GM19351 (cell line): ENCODE measurements at regions not wholly inside any gene's neighbourhood (a gene's known extent, or its start where the extent isn't known, plus 50 kb on each side); places are given as distances from the start of the nearest gene placed in this dataset.

Experiments
- ATAC-seq: cut with Tn5 transposase; IDR thresholded peaks from one replicate; pipeline ENCODE4 v1.9.1; 2021; ENCODE audit warnings: mild to moderate bottlenecking, moderate library complexity; ENCODE audit not compliant: unreplicated experiment

DNA sequence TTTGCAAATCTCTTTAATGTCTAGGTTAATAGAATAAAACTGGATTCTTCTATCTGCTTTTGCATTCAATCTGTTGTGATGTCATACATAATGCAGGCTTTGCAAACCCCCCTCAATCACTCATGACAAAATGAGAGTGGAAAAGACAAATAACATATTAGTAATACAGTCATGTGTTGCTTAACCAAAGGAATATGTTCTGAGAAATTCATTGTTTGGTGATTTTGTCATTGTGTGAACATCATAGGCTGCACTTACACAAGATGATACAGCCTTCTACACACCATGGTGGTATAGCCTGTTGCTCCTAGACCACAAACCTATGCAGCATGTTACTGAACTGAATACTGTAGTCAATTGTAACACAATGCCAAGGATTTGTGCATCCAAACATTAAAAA, 87.3 kb upstream of the SEC61G start:
- ATAC-seq, result no peak

- ATAC-seq, result no peak
Observed at GRCh38 chr7:54847921-54848320, 88.9 kb upstream of the SEC61G start.

GRCh38 chr7:54856856-54857255, 97.8 kb upstream of the SEC61G start:
- ATAC-seq, result no peak

DNA sequence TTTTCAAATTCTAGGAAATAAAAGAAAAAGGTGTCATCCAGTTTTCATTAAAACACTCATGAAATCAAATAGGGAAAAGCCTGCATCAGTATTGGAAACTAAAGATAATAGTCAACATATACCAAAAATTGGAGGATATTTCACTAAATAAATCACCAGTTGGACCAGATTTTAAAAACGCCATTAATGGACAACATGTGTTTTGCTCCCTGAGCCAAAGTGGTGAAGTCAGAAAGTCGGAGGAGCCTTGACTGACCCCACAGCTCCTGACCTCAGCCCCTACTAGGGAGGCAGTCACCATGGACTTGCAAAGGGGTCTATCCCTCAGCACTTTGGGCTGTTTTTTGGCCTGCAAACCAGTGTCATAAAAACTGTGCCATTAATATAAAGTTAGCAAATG, 98.3 kb upstream of the SEC61G start:
- ATAC-seq, result no peak

- ATAC-seq, result no peak
Observed at GRCh38 chr7:54858008-54858692, 99.1 kb upstream of the SEC61G start.

- no peak for ATAC-seq
Observed at GRCh38 chr7:54859066-54859465, 100.1 kb upstream of the SEC61G start.

- no peak for ATAC-seq
Observed at GRCh38 chr7:54859545-54859944, 100.5 kb upstream of the SEC61G start.

GRCh38 chr7:54860003-54860775, 101.2 kb upstream of the SEC61G start:
- ATAC-seq, result no peak

GRCh38 chr7:54860843-54861242, 101.8 kb upstream of the SEC61G start:
- ATAC-seq, result no peak

DNA sequence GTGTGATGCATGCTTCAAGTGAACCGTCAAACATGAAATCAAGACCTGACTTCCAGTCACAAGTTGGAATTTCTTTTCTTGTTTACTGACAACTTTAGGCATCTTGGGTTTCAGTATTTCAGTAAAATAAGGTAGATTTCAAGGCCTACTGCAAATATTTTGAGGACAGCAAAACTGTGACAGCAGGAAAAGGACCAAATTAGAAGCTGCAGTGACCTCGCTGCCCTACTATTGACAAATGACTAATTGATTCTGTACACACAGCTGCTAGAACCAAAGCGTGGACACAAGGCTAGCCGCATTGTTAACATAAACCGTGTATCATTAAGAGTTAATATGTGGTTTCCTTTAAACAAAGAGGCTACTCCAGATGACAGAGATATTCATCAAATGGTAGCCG, 105.7 kb upstream of the SEC61G start:
- ATAC-seq, result no peak

GRCh38 chr7:54869523-54869922, 110.5 kb upstream of the SEC61G start:
- no peak for ATAC-seq

DNA sequence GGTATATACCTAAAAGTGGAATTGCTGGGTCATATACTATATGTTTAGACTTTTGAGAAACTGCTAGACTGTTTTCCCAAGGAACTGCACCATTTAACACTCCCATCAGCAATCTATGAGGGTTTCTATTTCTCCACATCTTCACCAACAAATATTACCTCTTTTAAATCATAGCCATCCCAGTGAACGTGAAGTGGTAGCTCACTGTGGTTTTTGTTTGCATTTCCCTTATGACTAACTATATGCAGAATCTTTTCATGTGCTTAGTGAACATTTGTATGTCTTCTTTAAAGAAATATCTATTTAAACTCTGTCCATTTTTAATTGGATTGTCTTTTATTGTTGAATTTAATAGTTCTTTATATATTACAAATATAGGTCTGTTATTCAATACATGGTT, 115.8 kb upstream of the SEC61G start:
- no peak for ATAC-seq

- ATAC-seq, result no peak
Observed at GRCh38 chr7:54877683-54878082, 118.7 kb upstream of the SEC61G start.

DNA sequence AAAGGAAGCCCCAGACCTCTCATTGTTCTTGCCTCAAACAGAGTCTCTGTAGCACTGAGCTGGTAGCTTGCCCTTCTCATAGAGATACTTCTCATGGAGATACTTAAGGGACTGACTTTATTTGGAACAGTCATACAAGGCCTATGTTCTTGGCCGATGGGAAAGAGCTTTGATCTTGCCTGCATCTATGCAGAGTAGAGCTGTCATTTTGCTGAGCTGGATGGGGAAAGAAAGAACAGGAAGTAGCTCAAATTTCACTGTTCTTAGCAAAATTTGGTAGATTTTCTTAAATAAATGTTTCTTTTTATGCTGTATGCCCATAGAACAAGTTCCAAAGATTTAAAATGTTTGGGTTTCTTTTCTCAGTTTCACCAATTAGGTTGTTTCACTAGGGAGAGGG, 119.3 kb upstream of the SEC61G start:
- no peak for ATAC-seq

GRCh38 chr7:54879776-54880175, 120.8 kb upstream of the SEC61G start:
- ATAC-seq, result no peak

- ATAC-seq, result no peak
Observed at GRCh38 chr7:54880326-54880989, 121.4 kb upstream of the SEC61G start.

DNA sequence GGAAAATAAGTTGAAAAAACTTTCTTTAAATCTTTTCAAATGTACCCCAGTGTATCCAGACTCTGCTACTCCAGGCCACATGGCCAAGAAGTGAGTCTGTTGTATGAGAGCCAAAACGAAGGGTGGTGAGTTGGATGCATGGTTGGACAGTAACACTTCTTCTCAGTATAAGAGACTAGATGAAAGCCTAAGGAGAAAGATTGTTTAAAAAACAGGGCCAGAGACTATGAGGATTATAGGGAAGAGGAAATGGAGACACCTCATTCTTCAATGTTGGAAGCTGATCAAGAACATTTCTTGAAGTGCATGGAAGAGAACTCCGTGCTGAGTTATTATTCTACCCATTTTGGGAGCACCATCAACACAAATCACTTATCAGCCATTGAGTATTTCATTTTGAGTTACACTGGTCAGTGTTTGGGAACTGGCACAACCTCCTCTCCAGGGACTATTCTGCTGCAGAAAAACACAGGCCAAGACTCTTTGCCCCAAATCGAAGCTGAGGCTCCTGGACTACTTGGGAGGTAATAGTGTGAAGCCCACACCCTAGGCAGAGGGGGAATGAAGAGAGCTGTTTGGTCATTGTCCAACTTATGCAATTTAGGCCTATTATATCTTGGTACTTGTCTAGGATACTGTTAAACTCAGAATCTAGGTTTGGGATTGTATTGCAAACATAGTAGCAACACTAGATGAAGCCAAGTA, 123.0 kb upstream of the SEC61G start:
- no peak for ATAC-seq

DNA sequence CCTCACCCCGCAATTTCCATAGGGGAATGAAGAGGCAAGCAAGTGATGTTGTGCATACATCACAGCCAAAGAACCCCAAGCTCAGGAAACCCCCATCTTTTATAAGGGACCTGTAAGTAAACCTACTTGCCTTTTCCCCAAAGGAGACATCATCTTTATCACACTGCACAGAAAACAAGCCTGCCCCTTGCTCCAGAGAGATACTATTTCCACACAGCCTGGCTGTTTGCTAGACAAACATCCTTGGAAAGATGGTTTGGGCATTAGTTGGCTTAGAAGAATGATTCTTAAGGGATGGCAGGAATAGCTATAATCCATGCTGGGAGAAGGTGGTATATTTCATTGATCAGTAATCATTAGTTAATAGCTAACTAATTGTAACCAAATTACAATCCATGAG, 123.7 kb upstream of the SEC61G start:
- ATAC-seq, result no peak

DNA sequence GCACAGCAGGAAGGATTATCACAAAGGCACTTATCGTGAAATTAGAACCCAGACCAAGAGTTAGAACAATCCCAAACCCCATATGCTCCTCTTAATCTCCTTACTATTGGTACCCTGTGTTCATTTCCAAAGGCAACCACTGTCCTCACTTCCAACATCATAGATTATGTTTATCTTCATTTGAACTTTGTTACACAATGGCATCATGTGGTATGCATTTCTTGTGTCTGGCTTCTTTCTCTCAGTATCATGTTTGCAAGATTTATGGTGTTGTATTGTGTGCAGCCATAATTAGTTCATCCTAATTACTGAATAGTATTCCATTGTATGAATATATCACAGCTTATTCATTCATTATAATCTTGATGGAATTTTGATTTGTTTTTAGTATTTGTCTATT, 124.6 kb upstream of the SEC61G start:
- ATAC-seq, result no peak

DNA sequence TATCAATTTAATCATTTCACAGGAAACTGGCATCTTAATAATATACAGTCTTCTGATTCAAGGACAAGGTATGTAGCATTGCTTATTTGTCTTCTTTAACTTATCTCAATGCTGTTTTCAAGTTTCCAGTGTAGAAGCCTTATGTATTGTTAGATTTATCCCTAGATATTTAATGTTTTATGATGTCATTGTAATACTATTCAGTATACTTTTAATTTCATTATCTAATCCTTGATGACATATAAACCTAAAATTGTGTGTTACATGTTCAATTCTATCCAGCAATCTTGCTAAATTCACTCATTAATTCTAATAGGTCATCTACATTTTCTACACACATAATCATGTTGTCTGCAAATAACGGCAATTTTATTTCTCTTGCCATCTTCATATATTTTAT, 126.3 kb upstream of the SEC61G start:
- ATAC-seq, result no peak

GRCh38 chr7:54888067-54888733, 129.2 kb upstream of the SEC61G start:
- ATAC-seq, result no peak
